Neural crest cell (in vitro differentiated cells): ENCODE measurements at regions not wholly inside any gene's neighbourhood (a gene's known extent, or its start where the extent isn't known, plus 50 kb on each side); places are given as distances from the start of the nearest gene placed in this dataset.

ENCODE experiments used
- DNase-seq: peaks from one replicate; pipeline ENCODE4 v3.0.0; 2021; ENCODE audit warnings: low read depth, mixed read lengths, low spot score
- H3K27ac Mint-ChIP-seq: one replicate; pipeline ENCODE4 v1.8.0; 2021; ENCODE audit warnings: mild to moderate bottlenecking, mixed read lengths; ENCODE audit not compliant: unreplicated experiment
- H3K27me3 Mint-ChIP-seq: 2 replicates; pipeline ENCODE4 v1.8.0; 2021; ENCODE audit warnings: low read depth, mild to moderate bottlenecking, mixed read lengths
- H3K36me3 Mint-ChIP-seq: 2 replicates; pipeline ENCODE4 v1.8.0; 2021; ENCODE audit warnings: low read depth, mild to moderate bottlenecking, mixed read lengths
- H3K4me1 Mint-ChIP-seq: 2 replicates; pipeline ENCODE4 v1.8.0; 2021; ENCODE audit warnings: mixed read lengths
- H3K4me3 Mint-ChIP-seq: one replicate; pipeline ENCODE4 v1.8.0; 2021; ENCODE audit warnings: mild to moderate bottlenecking, mixed read lengths
- H3K9me3 Mint-ChIP-seq: 2 replicates; pipeline ENCODE4 v1.8.0; 2021; ENCODE audit warnings: mixed read lengths
- CTCF ChIP-seq: fragments of 200-600 bp; sonication (generic); conservative IDR thresholded peaks from 2 replicates; pipeline ENCODE4 v1.5.0; 2021; ENCODE audit warnings: antibody characterized with exemption, mild to moderate bottlenecking

DNA sequence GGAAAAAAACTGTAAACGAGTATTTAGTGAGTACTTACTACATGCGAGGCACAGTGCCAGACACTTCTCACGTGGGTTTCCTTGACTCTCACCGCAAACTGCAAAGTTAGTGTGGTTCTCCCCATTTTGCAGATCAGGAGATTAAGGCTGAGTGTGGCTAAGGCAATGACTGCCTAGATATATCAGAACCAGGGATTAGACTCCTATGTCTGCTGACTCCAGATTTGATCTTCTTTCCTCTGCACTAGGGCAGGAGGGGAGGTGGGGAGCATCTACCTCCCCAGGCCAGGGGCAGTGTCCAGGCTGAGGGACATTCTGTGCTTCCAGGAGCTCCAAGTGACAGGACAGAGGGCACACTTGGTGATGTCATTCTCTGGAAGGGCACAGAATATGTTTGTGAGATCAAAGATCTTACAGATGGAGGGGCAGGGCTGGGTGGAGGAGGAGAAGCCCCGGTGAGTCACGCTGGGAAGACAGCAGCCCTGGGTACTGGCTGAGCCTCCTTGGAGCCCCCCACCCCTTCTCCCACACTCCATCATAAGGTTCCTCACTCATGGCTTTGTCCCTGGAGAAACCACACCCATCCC, 92.4 kb downstream of the RHOB start:
- no peak for DNase-seq
- peaks cover 2% of the 10 kb centered on the region for H3K27me3 Mint-ChIP-seq
- no peaks in the 10 kb centered on the region for H3K9me3 Mint-ChIP-seq
- no peak overlapping the region for H3K4me3 Mint-ChIP-seq
- H3K27ac Mint-ChIP-seq, result peak overlapping the region; percentile 50
- TF ChIP-seq CTCF, result no peak
- H3K36me3 Mint-ChIP-seq, result no peaks in the 10 kb centered on the region
- H3K4me1 Mint-ChIP-seq, result peaks cover 48% of the 10 kb centered on the region

DNA sequence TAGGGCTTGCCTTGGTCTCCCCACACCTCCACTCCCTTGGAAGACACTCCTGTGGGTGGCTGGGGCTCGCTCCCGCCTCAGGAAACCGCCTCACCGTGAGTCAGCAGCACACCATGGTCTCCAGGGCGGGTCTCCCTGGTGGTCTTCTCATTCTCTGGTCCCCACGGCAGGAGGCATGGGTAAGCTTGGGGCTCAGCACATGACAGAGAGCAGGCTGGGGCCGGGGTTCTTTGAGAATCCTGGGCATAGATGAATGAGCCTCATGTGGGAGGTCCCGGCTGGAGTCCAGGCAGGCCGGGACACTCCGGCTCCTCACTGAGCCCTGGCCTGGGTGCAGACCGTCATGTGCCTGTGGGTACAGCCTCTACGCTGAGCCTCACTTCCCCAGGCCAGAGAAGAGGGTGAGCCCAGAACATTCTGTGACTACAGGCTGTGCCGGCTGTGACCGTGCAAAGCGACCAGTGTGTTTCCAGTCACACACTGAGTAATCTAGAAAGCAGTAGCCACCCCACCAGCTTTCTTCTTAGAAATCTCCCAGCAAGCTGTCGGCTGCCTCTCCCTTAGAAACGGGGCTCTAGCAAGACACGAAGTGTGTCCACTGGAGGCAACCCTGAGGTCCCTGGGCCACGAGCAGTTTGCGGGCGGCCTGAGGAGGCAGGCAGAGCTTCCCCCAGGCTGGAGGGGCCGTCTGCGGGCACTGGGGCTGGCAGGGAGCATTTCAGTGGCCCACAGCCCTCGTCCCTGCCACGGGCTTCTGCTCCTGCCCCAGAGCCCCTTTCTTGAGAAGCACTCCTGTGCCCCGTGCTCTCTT, 93.1 kb downstream of the RHOB start:
- H3K4me1 Mint-ChIP-seq, result peaks cover 48% of the 10 kb centered on the region
- H3K27ac Mint-ChIP-seq, result no peak overlapping the region
- H3K27me3 Mint-ChIP-seq, result peaks cover 2% of the 10 kb centered on the region
- no peaks in the 10 kb centered on the region for H3K9me3 Mint-ChIP-seq
- no peak for TF ChIP-seq CTCF
- no peaks in the 10 kb centered on the region for H3K36me3 Mint-ChIP-seq
- no peak for DNase-seq
- H3K4me3 Mint-ChIP-seq, result no peak overlapping the region

DNA sequence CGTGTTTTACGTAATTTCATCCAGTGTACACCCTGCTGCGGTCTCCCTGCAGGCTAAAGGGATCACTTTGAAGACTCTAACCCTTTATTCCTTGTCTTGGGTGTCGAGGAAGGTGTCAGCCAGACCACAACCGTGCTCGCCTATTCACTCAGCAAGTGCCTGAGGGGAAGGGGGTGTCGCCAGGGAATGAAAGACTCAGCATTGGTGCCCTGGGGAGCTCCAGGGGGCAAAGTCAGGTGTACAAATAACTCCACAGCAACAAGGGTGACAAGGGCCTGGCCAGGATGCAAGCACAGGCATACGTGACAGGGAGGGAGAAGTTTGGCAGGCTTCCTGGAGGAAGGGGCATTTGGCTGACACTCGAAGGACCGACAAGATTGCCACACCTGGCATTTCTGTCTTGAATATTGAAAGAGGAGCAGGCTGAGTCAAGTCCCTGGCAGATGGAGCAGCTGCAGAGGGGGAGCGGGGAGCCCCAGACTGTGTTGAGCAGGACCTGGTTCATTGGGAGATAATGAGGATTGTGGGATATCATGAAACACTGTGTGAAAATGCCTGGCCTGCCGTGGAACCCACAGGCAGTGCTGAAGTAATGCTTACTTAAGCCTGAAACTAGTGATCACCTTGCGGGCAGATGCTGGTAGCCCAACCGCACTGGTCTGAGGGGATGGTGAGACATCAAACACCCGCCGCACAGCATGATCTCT, 93.9 kb downstream of the RHOB start:
- no peak for DNase-seq
- H3K27me3 Mint-ChIP-seq, result peaks cover 2% of the 10 kb centered on the region
- H3K4me3 Mint-ChIP-seq, result no peak overlapping the region
- H3K4me1 Mint-ChIP-seq, result peaks cover 48% of the 10 kb centered on the region
- H3K27ac Mint-ChIP-seq, result no peak overlapping the region
- no peaks in the 10 kb centered on the region for H3K9me3 Mint-ChIP-seq
- no peak for TF ChIP-seq CTCF
- no peaks in the 10 kb centered on the region for H3K36me3 Mint-ChIP-seq

DNA sequence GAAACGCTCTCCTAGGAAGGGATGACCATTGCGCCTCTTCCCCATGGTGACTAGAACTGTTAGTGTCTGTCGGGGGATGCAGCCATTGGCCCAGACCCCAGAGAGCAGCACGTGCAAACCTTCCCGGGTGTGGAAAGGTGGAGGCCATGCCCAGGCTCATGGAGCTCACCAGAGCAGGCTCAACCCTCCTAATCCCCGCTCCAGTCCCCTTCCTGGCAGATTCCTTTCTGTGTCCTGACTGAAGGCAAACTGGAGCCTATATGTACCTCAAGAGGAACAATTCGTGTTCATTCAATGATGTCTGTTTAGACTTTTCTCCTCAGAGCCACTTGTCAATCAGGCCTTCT, 94.4 kb downstream of the RHOB start:
- Mint-ChIP-seq H3K36me3 (no peaks in the 10 kb centered on the region), H3K27ac (no peak overlapping the region), H3K4me1 (peaks cover 44% of the 10 kb centered on the region), H3K9me3 (no peaks in the 10 kb centered on the region), H3K27me3 (peaks cover 2% of the 10 kb centered on the region), H3K4me3 (no peak overlapping the region)
- no peak for TF ChIP-seq CTCF
- DNase-seq, result no peak

GRCh38 chr2:20541651-20542050, 94.8 kb downstream of the RHOB start:
- peaks cover 40% of the 10 kb centered on the region for H3K4me1 Mint-ChIP-seq
- no peak for TF ChIP-seq CTCF
- H3K9me3 Mint-ChIP-seq, result no peaks in the 10 kb centered on the region
- H3K27me3 Mint-ChIP-seq, result peaks cover 2% of the 10 kb centered on the region
- H3K27ac Mint-ChIP-seq, result peak overlapping the region; percentile 67
- H3K4me3 Mint-ChIP-seq, result no peak overlapping the region
- H3K36me3 Mint-ChIP-seq, result no peaks in the 10 kb centered on the region
- no peak for DNase-seq
